ENCODE measurements at regions not wholly inside any gene's neighbourhood (a gene's known extent, or its start where the extent isn't known, plus 50 kb on each side); places are given as distances from the start of the nearest gene placed in this dataset.
"Not testable (repeated sequence)": the region's sequence is repeated elsewhere in the genome, so short reads cannot be mapped to it uniquely, and the experiment has no call there.

DNA sequence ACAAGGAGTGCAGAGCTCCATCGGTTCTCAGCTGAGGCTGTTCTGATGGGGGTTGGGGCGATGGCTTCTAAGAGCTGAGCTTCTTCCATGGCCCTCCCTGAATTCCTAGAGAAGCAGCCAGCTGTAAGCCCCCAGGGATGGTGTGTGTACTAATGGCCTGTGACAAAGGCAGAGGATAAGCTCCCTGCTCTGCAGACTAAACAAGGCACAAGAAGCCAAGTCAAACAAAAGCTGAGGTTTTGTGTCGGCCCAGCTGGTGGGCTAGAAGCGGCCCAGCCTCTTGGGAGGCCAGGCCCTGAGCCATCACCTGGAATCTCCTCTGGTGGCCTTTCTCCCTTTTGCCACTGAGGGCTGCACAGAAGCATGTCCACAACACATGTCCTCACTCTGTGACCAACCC lies 75.0 kb upstream of the XPA start:
- no peak for DNase-seq (ENCODE audit: low read depth in 2 of 2, low spot score in 1 of 2)

DNA sequence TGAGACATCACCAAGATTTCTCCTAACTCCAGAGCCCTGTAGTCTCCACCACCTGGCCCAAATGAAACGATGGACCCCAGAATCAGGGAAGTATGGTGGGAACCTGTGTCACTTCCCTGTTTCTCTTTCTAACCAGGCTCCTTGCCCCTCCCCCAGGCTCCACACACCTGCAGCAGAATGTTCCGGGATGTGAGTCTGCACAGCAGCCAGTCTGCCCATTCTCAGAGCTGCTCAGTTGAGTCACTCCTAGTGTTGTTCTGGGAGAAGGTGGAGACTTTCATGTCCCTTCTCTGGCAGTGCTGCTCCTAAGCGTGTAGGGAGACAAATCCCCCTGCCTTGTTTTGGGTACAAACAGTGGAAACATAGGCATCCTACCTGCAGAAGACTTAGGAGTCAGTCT lies 76.0 kb upstream of the XPA start:
- DNase-seq (ENCODE audit: low read depth in 2 of 2, low spot score in 1 of 2) = no peak

DNA sequence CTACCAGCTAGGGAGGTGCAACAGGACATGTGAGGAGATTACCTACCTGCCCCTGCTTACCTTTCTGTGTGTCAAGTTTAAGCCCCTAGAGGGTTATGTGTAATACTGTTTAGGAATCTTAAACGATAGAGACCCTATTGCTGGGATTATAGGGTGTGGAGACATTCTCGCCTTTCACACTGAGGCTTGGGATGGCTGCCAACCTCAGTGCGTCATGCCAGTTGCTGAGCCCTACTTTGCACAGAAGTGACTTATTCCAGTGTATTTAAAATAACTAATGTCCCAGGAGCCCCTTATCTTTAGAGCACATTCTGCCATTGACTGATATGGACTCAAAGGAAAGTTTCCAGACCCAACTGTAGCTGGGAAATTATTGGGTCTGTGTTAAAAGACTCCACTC lies 76.6 kb upstream of the XPA start:
- DNase-seq (ENCODE audit: low read depth in 2 of 2, low spot score in 1 of 2) = no peak

DNA sequence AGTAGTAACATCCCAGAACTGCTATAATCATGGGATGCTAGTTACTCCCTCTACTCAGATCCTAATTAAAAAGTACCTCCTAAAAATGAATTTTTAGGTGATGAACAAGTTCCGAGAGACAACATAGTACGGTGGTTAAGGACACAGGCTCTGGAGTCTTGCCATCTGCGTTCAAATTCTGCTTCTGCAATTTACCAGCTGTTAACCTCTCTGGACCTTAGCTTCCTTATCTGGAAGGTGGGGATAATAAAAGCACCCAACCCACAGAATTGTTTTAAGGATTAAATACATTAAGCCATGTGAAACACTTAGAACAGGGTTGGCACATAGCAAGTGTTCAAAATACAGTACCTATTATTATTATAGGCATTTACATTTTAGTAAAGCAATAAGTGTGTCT lies 77.5 kb upstream of the XPA start:
- no peak for DNase-seq (ENCODE audit: low read depth in 2 of 2, low spot score in 1 of 2)

DNA sequence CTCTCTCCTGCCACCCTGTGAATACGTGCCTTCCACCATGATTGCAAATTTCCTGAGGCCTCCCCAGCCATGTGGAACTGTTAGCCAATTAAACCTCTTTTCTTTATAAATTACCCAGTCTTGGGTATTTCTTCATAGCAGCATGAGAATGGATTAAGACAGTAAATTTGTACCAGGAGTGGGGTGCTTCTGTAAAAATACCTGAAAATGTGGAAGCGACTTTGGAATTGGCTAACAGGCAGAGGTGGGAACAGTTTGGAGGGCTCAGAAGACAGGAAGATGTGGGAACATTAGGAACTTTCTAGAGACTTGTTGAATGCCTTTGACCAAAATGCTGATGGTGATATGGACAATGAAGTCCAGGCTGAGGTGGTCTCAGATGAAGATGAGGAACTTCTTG lies 74.3 kb upstream of the FOXE1 start:
- DNase-seq (ENCODE audit: low read depth in 2 of 2, low spot score in 1 of 2) = not testable (repeated sequence)

DNA sequence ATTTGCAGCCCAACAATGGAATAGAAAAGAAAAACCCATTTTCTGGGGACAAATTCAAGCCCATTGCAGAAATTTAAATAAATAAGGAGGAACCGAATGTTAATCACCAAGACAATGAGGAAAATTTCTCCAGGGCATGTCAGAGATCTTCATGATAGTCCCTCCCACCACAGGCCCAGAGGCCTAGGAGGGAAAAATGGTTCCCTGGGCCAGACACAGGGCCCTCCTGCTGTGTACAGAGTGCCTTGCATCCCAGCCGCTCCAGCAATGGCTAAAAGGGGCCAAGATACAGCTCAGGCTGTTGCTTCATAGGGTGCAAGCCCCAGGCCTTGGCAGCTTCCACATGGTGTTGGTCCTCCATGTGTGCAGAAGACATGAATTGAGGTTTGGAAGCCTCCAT lies 73.4 kb upstream of the FOXE1 start:
- DNase-seq (ENCODE audit: low read depth in 2 of 2, low spot score in 1 of 2) = no peak

DNA sequence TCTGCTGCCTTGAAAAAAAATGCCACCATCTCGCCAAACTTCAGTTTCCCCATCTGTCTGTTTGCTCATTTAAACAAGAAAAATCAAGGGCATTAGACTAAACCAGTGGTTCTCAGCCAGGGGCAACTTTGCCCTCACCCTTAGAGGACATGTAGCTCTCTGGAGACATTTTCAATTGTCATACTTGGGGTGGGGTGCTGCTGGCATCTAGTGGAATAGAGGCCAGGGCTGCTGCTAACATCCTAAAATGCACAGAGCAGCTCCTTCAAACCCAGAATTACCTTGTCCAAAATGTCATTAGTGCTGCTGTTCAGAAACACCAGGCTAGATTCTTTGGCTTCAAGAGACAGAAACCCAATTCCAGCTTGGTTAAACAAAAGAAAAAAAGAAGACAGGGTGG lies 71.1 kb upstream of the FOXE1 start:
- no peak for DNase-seq (ENCODE audit: low read depth in 2 of 2, low spot score in 1 of 2)

DNA sequence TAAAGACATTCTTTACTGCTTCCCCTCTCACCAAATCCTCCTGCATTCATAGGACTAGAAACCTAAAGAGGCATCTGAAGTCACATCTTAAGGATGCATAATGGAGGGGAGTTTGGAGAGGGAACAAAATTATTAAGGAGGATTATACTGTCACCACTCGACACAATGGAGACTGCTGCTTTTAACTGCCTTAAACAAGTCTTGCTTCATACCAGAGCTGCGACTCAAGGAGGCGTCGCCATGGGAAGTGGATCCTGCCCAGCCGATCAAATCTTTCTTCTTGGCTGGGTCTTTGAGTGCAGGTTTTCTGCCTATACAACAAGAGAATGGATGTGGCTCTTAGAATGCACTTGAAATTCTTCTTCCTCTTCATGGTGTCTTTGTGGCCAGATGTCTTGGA lies 66.7 kb upstream of the FOXE1 start:
- DNase-seq (ENCODE audit: low read depth in 2 of 2, low spot score in 1 of 2) = no peak

DNA sequence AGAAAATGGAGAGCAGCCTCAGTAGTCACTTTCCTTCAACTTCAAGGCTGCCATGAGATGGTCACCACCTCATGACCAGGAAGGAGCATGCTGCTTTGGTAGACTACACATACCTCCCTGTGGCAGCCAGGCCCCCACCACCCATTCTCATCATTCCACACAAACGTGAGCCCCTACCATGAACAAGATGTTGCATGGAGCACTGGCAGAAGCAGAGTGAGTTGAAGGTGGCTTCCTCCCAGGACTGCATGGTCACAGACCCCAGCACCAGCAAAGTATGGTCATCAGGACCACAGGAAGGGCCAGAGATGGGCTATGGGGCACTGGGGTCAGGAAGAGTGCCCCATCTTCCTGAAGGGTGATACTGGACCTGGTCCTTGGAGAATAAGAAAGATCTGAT lies 65.5 kb upstream of the FOXE1 start:
- DNase-seq (ENCODE audit: low read depth in 2 of 2, low spot score in 1 of 2) = no peak

DNA sequence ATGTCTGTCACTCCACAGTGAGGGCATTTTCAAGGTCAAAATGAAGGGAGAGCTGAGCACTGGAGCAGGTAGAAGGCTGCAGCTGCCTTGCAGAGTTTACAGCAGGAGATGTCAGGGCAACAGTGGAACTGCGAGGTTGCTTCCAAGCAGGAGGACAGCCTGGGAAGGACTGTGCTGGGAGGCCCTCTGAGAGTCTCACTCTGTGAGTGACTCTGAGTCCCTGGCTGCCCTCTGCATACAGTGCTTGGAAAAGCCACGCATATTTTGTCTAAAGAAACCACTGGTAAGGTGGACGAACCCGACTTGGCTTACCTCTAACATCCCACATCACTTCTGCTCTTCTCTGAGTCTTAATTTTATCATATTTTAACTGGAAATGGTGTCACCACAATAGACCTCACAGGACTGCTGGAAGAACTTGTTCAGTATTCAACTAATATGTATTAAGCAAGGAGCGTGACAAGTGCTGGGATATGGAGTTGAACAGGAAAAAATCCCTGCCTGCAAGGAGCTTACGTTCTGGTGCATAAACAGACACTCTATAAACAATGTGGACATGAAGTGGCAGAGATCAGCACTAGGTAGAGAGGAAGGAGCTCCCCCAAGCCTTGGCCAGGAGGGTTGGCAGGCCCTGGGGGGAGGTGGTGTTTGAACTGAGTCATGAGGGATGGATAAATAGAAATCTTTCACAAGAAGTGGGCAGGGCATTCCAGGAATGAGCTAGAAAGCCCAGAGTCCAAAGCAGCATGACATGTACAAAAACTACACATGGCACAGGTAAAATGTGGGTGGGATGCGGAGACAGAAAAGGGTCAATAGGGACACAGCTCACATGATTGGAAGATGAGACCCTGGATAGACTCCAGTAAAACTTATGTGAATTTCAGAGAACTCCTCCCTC lies 64.0 kb upstream of the FOXE1 start:
- DNase-seq (ENCODE audit: low read depth in 2 of 2, low spot score in 1 of 2) = no peak

DNA sequence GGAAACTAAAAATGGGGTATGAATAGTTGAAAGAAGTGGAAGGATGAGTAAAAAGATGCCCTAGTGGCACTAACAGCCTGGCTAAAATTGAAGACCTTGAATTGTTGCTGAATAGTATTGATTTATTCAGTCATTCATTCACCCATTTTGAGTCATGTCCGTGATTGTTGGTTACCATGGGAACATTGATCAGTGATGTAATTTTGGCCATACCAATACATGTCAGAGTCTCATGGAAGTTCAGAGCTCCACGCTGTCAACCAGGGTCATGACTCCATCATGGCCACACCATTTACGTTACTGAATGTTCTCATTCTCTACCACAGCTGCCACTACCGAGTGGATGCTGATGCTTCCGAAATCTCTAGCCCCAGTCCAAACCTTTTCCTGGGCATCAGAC lies 62.5 kb upstream of the FOXE1 start:
- DNase-seq (ENCODE audit: low read depth in 2 of 2, low spot score in 1 of 2) = no peak

DNA sequence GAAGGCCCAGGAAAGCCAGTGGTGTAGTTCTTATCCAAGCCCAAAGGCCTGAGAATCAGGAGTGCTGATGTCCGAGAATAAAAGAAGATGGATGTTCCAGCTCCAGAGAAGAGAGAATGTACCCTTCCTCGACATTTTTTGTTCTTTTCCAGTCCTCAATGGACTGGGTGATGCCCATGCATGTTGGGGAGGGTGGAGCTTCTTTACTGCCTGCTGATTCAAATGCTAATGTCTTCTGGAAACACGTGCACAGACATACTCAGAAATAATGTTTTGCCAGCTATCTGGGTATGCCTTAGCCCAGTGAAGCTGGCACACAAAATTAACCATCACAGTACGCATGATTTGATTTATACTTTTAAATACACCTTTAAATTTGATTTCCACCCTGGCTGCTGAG lies 61.5 kb upstream of the FOXE1 start:
- DNase-seq (ENCODE audit: low read depth in 2 of 2, low spot score in 1 of 2) = no peak

DNA sequence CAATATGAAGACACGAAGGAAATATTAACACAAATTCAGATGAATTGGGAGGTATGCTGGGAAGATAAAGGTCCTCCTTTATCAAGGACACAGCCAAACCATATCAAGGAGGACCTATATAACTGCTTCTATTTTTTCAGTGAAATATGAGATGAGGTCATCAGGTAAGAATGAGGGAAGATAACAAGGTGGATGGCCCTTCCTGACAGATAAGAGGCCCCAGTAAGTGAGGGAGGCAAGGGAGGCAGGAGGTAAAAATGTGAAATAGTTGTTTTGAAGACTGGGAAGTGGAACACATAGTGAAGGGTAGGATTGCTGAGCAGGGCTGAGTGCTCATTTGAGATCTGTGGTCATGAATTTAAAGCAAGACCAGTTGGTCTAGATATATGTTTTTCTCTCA lies 60.0 kb upstream of the FOXE1 start:
- no peak for DNase-seq (ENCODE audit: low read depth in 2 of 2, low spot score in 1 of 2)

DNA sequence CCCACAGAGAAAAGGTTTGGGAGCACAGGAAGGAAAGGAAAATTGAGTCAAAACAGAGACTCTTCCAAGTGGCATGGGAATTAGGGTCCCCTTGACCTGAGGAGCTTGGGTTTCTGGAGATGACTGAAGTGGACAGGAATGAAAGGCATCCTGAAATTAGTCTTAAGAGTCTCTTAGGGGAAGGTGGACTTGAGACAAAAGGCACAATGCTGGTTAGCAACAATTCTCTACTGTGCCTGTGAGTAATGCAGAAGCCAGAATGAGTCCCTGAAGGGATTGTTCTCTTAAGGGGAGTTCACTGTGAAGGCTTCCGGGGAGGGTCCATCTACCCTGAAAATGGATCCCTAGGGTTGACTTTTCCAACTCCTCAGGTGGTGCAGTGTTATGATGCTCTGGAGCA lies 58.4 kb upstream of the FOXE1 start:
- no peak for DNase-seq (ENCODE audit: low read depth in 2 of 2, low spot score in 1 of 2)

DNA sequence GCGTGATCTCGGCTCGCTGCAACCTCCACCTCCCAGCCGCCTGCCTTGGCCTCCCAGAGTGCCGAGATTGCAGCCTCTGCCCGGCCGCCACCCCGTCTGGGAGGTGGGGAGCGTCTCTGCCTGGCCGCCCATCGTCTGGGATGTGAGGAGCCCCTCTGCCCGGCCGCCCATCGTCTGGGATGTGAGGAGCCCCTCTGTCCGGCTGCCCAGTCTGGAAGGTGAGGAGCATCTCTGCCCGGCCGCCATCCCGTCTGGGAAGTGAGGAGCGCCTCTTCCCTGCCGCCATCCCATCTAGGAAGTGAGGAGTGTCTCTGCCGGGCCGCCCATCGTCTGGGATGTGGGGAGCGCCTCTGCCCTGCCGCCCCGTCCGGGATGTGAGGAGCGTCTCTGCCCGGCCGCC lies 56.9 kb upstream of the FOXE1 start:
- not testable (repeated sequence) for DNase-seq (ENCODE audit: low read depth in 2 of 2, low spot score in 1 of 2)

DNA sequence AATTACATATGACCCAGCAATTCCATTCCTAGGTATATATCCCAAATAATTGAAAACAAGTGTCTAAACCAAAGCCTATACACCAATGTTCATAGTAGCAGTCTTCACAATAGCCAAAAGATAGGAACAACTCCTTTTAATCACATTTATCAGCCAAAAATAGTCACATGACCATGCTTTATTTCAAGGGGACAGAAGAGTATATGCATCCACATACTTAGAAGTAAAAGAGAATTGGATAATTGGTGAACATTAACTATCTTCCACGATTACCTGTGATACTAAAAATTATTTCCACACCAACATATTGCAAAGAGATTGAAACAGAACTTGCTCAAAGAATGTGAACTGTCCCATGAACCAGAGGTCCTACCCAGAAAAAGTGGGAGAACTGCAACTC lies 51.8 kb upstream of the FOXE1 start:
- no peak for DNase-seq (ENCODE audit: low read depth in 2 of 2, low spot score in 1 of 2)

DNA sequence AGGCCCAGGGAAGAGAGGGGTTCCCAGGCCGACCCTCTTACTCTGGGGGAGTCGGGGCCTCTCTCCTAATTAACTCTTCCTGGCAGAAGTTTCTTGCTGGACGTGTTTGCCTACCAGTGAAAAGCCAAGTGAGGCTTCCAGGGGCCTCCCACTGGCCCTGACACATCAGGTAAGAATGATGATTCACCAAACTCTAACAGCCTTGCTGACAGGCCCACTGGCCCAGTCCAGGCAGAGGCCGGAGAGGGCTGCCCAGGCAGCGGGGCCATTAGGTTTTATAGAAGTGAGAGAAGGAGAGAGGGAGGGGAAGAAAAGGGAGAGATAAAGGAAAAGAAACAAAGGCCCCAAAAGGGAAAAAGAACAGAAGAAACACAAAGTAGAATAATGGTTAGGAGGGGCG lies 50.8 kb upstream of the FOXE1 start:
- DNase-seq (ENCODE audit: low read depth in 2 of 2, low spot score in 1 of 2) = no peak

DNA sequence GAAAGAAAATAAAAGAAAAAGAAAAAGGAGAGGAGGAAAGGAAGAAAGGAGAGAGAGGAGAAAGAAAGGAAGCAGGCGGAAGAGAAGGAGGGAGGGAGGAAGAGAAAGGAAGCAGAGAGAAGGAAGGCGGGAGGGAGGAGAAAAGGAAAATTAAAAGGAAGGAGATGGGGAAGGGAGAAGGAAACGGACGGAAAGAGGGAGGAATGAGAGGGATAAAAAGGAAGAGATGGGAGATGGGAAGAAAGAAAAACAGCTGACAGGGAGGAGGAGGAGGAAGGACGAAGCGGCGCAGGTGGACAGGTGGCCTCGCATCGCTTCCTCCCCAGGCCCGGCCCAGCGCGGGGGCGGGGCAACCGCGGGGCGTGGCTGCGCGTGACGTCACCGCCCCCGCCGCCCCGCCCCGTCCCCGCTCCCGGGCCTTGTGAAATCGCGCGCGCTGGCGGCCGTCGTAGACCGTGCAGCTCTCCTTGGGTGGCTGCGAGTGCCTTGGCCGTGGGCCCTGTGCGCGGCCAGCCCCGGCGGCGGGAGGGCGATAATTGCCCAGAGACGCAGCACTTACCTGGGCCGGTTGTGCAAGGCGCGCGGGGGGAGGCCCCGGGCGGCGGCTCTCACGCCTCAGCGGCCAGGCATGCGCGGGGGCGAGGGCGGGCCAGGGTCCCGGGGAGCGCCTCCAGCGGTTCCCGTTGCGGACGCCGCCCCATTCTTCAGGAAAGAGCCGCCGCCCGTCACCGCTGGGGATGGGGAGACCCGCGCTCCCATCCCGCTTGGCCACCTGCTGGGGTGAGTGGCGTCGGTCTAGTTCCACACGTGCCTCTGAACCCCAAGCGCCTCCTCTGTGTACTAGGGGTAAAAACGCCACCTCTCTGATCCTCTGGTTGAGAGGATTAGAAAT lies 49.6 kb upstream of the FOXE1 start:
- peak; percentile 37 to 40 for DNase-seq (ENCODE audit: low read depth in 2 of 2, low spot score in 1 of 2)
